ENCODE measurements at regions not wholly inside any gene's neighbourhood (a gene's known extent, or its start where the extent isn't known, plus 50 kb on each side); places are given as distances from the start of the nearest gene placed in this dataset.
"Not testable (repeated sequence)": the region's sequence is repeated elsewhere in the genome, so short reads cannot be mapped to it uniquely, and the experiment has no call there.

DNA sequence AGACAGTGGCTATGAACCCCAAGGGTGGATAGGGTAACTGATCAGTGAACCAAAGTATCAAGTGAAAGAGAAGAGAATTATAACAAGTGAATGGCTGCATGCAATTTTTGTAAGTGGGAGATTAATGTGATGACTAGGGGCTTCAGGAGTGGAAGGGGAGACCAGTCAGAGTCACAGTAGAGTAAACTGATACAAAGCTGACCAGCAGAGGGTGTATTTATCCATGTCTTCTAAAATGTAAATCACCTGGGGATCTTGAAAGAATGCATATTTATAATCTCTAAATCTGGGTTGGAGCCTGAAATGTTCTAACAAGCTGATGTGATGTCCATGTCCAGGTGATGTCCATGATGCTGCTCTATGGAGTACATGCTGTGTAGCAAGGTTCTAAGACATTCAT lies 1351.3 kb upstream of the CHAC2 start:
- no peak for DNase-seq

DNA sequence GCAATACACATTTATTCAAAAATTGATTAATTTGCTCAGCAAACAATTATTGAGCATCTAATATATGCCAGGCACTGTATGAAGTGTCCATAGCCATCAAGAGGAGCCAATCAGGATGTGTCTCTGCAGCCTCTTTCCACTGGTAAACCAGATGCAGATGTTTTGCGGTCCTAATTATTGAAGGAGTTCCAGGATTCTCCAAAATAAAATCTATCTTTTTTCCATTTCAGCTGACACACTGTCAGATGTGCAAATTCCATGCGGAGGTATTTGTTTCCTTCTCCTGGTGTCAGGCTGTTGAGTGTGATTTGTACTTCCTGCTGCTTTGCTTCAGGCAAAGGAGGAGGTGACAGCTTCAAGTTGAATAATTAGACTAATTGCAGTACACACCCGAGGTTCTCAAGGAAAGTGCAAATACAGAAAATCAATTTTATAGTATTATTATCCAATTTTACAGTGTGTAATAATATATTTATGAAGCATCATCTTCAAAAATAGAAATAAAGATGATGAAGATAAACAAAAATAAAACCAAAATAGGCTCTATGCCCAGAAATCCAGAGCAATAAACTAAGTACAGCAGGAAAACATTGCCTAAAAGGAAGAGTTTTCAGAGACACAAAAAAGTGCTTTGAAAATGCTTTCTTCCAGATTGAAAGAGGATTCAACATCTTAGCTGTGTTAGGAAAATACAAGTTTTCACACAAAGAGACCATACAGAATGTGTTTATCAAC lies 1352.9 kb upstream of the CHAC2 start:
- DNase-seq, result no peak

DNA sequence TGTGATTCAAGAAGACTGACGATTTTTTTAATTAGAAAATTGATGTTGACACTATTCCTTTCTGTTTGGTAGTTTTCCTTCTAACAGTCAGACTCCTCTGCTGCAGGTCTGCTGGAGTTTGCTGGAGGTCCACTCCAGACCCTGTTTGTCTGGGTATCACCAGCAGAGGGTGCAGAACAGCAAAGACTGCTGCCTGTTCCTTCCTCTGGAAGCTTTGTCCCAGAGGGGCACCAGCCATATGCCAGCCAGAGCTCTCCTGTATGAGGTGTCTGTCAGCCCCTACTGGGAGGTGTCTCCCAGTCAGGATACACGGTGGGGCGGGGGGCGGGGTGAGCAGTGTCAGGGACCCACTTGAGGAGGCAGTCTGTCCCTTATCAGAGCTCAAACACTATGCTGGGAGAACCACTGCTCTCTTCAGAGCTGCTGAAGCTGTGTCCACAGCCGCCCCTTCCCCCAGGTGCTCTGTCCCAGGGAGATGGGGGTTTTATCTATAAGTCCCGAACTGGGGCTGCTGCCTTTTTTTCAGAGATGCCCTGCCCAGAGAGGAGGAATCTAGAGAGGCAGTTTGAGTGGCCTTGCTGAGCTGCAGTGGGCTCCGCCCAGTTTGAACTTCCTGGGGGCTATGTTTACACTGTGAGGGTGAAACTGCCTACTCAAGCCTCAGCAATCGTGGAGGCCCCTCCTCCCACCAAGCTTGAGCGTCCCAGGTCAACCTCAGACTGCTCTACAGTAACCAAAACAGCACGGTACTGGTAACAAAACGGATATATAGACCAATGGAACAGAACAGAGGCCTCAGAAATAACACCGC lies 1358.1 kb upstream of the CHAC2 start:
- not testable (repeated sequence) for DNase-seq

DNA sequence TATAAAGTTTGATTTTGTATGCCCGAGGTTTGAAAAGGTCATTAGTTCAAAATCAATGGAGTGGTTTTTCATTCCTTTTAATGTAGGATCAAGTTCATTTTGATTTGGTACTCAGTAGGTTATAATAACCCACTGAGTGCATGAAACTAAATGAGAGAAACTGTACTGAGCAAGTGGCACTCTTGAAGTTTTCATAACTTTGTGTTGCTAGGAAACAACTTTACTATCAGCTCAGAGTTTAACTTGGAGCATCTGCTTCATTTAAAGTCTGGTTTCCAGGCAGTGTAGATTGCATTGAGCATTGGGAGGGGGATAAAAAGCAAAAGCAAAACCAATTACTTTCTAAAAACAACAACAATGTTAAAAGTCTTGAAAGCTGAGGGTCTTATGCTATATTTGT lies 1361.6 kb upstream of the CHAC2 start:
- DNase-seq, result no peak

DNA sequence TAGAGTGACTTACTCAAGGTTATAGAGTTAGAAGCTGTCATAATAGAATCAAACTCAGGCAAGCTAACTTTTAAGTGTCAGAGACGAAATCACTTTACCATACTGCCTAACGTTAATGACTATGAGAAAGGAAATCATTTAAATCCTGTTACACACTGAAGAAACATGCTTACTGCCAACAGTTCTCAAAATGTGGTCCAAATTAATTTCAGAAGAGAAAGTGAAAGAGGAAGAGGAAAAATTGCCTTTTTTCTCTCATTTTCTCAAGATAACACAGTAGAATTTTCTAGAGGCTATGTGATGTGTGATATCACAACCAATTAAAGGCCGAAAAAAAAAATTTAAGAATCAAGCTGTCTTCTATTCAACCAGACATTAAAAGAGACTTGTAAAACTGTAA lies 1362.7 kb upstream of the CHAC2 start:
- DNase-seq, result no peak

DNA sequence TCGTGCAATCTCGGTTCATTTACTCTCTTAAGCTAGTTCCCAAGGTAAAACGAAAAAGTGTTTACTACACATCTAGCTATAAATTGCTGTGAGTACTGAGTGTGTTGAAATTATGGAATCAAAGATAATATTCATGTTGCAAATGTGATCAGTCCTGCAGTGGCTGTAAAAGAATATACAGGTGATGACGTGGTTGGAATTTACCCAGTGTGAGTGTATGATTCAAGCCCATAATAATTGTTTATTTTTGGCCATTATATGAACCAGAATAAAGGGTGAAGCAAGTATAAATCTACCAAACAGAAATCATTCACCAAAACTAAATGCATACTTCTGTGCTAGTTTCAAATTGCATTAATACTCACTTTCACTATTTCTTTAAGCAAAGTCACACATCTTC lies 1363.6 kb upstream of the CHAC2 start:
- no peak for DNase-seq

DNA sequence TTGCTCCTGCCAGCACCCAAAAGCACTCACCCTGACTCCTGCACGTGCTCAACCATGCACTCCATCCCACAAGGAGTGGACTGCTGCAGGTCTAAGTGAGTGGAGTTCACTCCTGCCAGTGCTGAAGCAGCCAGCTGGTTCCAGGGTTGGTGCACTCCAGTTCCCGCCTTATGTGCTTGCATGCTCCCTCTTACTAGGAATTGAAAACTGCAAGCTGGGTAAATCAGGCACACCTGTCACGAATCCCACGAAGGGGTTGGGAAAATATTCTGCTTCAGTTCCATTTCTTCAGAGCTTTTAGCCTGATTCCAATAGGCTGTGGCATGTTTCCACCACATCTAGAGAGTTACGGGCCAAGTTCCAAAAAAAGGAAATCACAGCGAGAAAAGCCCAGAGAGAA lies 1365.5 kb upstream of the CHAC2 start:
- DNase-seq, result no peak

DNA sequence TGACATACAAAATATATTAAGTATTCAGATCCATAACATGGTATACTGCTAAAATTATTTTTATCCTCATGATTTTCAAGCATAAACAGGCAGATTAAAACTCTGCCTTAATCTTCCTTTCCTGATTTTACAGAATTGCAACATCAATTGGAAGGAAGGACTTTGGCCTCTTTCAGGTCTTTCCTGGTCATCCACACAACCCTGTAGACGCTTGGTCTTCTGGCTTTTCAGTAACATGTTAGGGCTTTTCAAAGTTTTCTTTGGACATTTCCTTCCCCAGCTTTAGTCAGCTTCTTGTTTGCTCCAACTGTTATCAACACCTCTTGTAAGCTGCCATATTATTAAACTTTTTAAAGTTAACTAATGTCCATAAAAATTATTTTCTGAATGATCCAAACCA lies 1364.9 kb upstream of the NRXN1 start:
- DNase-seq, result no peak

DNA sequence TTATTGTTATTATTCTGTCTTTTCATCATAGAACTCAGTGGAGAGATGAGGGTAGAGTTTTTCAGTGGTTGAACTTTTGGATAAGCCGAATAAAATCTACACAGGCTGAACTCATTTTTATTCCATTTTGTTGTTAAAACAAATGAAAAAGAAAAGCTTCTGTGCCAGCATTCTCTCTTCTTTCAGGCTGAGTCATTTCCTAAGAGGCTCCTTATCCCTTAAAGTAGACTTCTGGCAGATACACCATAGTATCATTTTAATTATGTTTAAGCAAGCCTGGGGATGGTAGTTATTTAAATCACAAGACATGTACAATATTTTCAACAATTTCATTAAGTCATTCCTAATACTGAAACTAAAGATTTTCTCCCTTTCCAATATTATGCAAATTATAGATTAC lies 1364.0 kb upstream of the NRXN1 start:
- DNase-seq, result no peak

DNA sequence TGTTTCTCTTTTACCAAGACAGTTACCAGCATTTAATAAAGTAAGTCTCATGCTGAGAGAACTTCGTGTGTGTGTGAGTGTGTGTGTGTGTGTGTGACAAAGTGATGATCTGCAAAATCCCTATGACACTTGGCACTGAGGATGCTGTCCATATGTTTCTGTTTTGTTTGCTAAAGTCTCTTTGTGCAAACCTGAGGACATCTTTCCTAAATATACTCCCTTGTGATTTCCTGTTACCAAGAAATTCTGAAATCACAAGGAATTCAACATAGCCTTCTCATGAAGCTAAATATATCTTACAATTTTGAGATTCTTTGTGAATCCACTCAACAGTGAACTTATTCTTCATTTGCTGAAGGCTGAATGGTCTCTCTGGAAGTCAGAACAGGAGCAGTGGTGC lies 1359.7 kb upstream of the NRXN1 start:
- DNase-seq, result no peak

DNA sequence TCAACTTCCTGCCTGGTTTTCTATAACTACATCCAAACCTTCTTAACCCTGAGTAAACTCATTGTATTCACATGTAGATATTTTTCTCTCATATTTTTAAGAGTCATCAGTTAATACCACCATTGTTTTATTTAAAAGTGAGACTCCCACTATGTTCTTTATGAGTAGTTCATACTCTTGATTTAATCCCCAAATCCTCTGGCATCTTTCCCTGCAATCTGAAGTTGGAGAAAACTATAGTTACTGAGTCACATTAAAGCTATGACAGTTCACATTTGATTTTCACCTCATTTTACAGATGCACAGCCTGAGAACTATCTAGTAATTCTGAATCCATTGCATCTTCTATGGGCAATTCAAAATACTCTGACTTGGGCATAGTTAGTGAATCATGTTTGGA lies 1358.7 kb upstream of the NRXN1 start:
- DNase-seq, result no peak

DNA sequence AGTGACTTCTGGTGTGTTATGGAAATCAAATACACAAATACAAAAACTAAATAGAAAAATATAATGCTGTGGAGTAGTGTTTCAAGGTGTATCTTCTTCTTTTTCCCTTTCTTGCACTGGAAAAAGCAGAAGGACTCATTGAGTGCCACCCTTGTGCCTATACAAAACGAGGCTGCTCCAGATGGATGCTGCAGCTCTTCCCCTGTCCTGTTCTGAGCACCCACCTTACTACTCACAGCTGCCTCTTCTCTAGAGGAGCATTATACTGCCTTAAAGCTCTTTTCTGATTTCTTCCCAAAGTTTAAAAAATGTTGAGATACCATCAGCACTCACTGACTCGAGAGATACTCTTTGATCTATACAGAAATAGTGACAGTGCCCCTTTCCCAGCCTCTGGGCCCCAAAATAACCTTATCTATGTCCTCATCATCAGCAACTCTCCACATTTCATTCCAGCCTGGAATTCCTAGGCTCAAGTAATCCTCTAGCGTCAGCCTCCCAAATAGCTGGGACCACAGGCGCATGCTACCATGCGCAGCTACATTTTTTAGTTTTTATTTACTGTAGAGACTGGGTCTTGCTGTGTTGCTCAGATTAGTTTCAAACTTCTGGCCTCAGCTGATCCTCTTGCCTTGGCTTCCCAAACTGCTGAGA lies 1356.1 kb upstream of the NRXN1 start:
- DNase-seq, result no peak

DNA sequence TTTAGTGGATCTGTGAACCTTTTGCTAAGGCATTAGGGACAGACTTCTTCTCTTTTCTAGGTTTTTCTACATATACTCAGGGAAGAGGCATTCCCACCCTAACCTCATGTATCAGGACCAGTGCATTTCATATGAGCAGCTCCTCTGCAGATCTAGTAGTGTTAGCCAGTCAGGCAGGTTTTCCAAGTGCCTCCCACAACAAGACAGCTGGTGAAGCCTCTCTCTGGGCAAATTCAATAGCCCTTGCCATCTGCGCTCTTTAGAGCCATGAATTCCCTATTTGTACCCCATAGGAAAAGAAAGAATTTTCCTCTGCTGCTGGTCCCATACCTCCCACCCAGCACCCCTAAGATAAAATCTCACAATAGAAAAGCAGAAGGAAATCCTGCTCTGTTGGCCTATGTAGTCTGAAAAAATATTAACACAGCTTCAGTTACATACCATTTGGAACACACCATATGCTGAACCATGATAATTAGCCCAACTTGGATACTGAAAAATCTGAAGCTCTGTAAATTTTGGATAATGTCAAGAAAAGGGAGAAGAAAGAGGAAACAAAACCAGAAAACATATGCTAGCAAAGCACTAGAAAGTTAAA lies 1354.6 kb upstream of the NRXN1 start:
- no peak for DNase-seq

DNA sequence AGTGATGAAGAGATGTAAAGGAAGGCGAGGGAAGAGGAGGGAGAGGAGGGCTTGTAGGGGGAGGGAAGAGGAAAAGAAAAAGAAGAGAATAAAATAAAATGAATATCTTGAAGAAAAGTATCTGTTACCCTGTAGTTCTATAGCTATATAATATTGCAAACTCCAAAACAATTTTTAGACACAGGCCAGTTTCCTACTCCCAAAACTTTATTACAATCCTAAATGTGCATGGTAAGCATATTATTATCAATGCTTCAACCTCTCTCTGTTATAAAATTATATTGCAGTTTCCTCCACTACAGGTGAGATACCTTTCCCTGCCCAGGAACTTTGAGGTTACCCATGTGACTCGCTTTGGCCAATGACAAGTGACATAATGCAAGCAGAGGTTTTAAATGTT lies 1351.6 kb upstream of the NRXN1 start:
- no peak for DNase-seq

DNA sequence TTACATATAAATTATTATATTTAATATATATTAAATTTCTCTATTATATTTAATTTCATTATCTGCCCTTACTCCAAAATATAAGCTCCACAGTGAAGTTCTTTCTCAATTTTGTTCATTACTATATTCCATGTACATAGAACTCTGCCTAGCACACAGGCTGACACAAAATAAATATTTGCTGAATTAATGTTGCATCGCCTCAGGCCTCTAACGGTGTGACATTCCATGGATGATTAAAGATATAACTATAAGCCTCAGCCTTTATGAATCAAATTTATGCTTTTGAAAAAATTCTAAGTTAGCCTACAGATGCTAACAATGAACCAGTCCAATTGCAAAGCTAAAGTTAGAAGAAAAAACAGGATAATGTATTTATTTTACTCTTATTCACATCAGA lies 1337.2 kb upstream of the NRXN1 start:
- no peak for DNase-seq

DNA sequence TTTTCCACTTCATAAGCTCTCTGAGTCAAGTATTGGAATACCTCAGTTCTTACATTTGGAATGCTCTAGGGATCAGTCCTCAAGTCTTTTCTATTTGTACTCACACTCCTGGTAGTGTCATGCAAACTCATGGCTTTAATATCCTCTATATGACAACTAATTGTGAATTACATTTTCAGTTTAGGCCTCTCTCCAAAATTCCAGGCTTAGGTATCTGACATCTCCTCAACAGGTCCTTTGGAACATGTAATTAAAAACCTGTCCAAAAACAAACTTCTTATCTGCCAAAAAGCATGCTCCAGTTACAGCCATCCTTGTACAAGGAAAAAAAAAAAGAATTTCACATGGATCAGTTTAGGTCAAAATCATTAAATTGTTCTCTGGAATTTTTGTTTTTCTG lies 1336.2 kb upstream of the NRXN1 start:
- no peak for DNase-seq

DNA sequence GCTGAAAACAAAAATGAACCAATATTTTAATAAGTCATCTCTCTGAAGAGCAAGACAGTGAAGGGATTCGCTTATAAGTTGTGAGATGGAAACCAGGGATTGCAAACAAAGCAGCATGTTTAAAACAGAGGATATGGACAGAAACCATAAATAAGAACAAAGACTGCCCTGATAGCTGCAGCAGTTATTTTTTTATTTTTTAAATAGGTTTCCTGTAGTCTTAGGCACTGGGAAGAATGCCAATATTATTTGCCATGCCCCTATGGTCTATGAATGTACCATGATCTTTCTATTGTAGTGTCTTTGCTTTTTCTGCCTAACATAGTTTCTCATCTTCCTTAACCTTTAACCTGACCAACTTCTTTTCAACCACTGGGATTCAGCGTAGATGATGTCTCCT lies 1334.0 kb upstream of the NRXN1 start:
- no peak for DNase-seq

DNA sequence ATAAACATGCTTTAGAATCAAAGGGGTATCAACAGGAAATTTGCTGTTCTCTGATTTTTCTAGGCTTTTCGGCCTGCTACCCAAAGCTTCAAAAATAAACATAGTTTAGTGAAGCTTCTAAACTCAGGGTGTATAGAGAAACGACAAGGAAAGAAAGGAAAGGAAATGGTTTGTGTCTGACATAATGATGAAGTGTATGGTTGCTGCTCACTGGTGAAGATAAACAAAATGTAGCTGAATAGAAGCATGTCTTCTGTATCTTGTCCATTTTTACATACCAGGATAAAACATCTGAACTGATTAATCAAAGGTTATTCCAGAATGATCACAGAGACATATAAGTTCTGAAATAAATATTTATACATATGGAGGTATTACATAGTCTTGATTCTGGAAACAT lies 1324.6 kb upstream of the NRXN1 start:
- DNase-seq, result no peak

DNA sequence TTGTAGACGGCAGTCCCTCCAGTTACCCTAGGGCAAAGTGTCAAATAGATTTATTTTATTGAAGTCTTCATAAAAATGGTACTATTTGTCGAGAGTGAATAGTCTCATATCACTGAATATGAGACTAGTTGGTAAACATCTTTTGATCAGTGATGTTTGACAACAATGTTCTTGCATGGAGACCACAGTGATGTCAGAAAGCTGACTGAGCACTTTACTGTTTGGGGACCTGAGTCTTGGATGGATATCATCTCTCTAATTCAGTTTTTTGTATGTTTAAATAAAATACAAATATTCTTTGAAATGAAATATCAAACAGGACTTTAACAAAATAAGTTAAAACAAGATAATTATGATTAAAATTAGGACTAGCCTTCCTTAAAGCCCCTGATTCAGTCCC lies 1315.4 kb upstream of the NRXN1 start:
- no peak for DNase-seq

DNA sequence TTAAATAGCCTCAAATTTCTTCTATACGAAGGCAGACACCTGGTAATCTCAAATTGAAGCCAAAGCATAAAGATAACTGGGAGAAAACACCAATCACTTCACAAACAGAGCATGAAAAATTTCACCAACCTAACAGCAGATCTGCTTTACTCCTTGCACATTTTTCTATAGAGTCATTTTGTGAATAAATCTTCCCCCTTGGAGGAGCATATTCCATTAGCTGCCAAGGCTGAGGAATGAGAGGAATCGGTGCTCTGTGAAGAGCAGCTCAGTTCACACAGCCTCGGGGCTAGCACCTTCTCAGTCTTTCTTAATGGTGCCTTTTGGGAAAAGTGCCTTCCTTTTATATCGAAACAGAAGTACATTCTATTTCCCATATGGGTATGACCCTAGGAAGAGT lies 1313.7 kb upstream of the NRXN1 start:
- no peak for DNase-seq

DNA sequence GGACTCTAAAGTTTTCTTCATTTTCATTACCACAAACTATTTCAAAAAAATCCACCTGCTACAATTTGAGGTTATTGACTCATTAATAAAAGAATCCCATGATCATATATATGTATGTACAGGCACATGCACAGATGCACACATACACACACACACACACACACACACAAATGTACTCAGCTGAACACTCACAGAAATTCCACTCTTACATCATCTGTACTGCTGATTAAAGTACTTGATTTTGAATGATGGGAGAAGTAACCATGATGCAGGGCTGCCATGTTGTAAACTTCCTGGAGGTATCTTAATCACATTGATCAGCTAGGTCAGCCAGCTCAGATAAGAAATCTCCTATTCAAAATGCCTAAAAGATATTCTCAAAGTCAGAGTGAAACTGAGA lies 1313.2 kb upstream of the NRXN1 start:
- DNase-seq, result no peak

DNA sequence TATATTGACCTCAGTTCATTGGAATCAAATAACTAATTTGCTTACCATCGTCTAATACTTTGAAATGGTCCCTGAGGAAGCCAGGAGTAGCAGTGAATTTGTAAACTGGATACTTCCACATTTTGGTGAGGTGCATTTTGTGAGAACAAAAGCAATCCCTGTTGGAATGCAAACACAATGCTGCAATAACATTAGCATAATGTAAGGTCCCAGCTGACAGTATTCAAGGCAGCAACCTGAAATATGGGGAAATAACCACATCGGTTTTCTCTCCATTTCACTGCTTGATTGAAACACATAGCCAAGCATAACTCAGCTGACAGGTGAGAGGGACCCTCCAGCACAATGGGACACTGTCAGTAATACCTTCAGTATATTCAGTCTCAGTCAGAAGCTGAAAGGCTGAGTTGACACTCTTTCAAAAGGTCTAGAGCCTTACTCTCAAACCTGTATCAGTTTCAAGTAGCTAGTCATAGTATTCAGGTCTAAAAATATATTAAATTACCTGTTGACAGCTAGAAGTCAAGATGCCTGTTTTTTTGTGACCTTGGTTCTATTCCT lies 1311.9 kb upstream of the NRXN1 start:
- no peak for DNase-seq

DNA sequence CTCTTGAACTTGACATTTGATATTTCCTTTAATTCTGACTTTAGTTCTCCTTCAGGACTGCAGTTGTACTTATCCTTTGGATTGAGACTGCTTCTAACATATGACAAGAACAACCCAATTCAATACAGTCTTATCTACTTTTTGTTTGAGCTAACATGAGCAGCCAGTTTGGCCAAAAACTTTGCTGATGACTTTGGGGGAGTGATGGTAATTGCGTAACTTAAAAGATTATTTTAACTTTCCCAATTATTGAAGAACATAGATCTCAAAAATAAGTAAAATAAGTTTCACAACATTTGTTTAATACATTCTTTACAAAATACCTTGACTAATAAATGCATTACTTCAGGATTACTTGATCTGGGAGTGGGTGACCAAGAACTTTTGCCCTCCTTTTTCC lies 1311.1 kb upstream of the NRXN1 start:
- DNase-seq, result no peak
